Neural progenitor cell (in vitro differentiated cells): ENCODE measurements at regions not wholly inside any gene's neighbourhood (a gene's known extent, or its start where the extent isn't known, plus 50 kb on each side); places are given as distances from the start of the nearest gene placed in this dataset.

ENCODE experiments used
- DNase-seq: peaks from one replicate; pipeline ENCODE4 v3.0.0-alpha.2; 2016; ENCODE audit warnings: low spot score
- H2AFZ ChIP-seq: fragments of 200-600 bp; sonication (generic); replicated peaks from 2 replicates; pipeline ENCODE4 v1.6.1; 2016; ENCODE audit warnings: antibody characterized with exemption
- H3F3A ChIP-seq: fragments of 200-600 bp; sonication (generic); 2 replicates; pipeline ENCODE4 v1.6.1; 2016; ENCODE audit warnings: antibody characterized with exemption, low read depth
- H3K27ac ChIP-seq: fragments of 200-600 bp; sonication (generic); 2 replicates; pipeline ENCODE4 v1.5.1; 2016; ENCODE audit warnings: mild to moderate bottlenecking
- H3K27me3 ChIP-seq: fragments of 200-600 bp; sonication (generic); 2 replicates; pipeline ENCODE4 v1.6.1; 2016; ENCODE audit warnings: mild to moderate bottlenecking, moderate library complexity
- H3K36me3 ChIP-seq: fragments of 200-600 bp; sonication (generic); 2 replicates; pipeline ENCODE4 v1.5.1; 2016
- H3K4me1 ChIP-seq: fragments of 200-600 bp; sonication (generic); 2 replicates; pipeline ENCODE4 v1.6.1; 2016; ENCODE audit warnings: mixed run types
- H3K4me2 ChIP-seq: fragments of 200-600 bp; sonication (generic); 2 replicates; pipeline ENCODE4 v1.6.1; 2016
- H3K4me3 ChIP-seq: fragments of 200-600 bp; sonication (generic); 2 replicates; pipeline ENCODE4 v1.5.1; 2016
- H3K79me2 ChIP-seq: fragments of 200-600 bp; sonication (generic); 2 replicates; pipeline ENCODE4 v1.6.1; 2016; ENCODE audit warnings: low read depth
- H3K9ac ChIP-seq: fragments of 200-600 bp; sonication (generic); 2 replicates; pipeline ENCODE4 v1.6.1; 2016
- H3K9me3 ChIP-seq: fragments of 200-600 bp; sonication (generic); 2 replicates; pipeline ENCODE4 v1.5.1; 2016; ENCODE audit warnings: low read depth
- H4K20me1 ChIP-seq: fragments of 200-600 bp; sonication (generic); 2 replicates; pipeline ENCODE4 v1.6.1; 2016; ENCODE audit warnings: low read depth
- H3K27ac Mint-ChIP-seq: 3 replicates; pipeline ENCODE4 v1.8.0; 2021; ENCODE audit warnings: mixed read lengths
- H3K27me3 Mint-ChIP-seq: 2 replicates; pipeline ENCODE4 v1.8.0; 2022; ENCODE audit warnings: low read depth, mild to moderate bottlenecking, inconsistent platforms, moderate library complexity, mixed read lengths; ENCODE audit not compliant: insufficient read depth
- H3K36me3 Mint-ChIP-seq: 3 replicates; pipeline ENCODE4 v1.8.0; 2021; ENCODE audit warnings: mixed read lengths
- H3K4me1 Mint-ChIP-seq: 3 replicates; pipeline ENCODE4 v1.8.0; 2021; ENCODE audit warnings: mixed read lengths
- H3K4me3 Mint-ChIP-seq: 3 replicates; pipeline ENCODE4 v1.8.0; 2021; ENCODE audit warnings: mild to moderate bottlenecking, moderate library complexity, mixed read lengths
- H3K9me3 Mint-ChIP-seq: 3 replicates; pipeline ENCODE4 v1.8.0; 2020; ENCODE audit warnings: mixed read lengths
- CTCF ChIP-seq: fragments of 200-600 bp; sonication (generic); IDR thresholded peaks from 2 replicates; pipeline ENCODE4 v1.5.1; 2017; ENCODE audit warnings: antibody characterized with exemption, mild to moderate bottlenecking
- EZH2 ChIP-seq: fragments of 200-600 bp; sonication (generic); IDR thresholded peaks from 2 replicates; pipeline ENCODE4 v1.6.1; 2017; ENCODE audit warnings: antibody characterized with exemption, mild to moderate bottlenecking, moderate library complexity
- EZH2phosphoT487 ChIP-seq: fragments of 200-600 bp; sonication (generic); IDR thresholded peaks from 2 replicates; pipeline ENCODE4 v1.6.1; 2017; ENCODE audit warnings: antibody characterized with exemption

GRCh38 chr4:38366997-38367396 is 297.0 kb upstream of the KLF3 start:
- Histone ChIP-seq H3K27ac (no peak overlapping the region), H3K4me3 (no peak overlapping the region), H3K9ac (no peak overlapping the region), H3K36me3 (no peaks in the 10 kb centered on the region), H3K4me2 (no peak overlapping the region), H3K4me1 (no peaks in the 10 kb centered on the region), H3K9me3 (no peaks in the 10 kb centered on the region), H3K79me2 (no peaks in the 10 kb centered on the region), H3K27me3 (no peaks in the 10 kb centered on the region), H2AFZ (no peak overlapping the region), H3F3A (no peaks in the 10 kb centered on the region), H4K20me1 (no peaks in the 10 kb centered on the region)
- H3K36me3 Mint-ChIP-seq = no peaks in the 10 kb centered on the region
- DNase-seq = no peak
- H3K27ac Mint-ChIP-seq = no peak overlapping the region
- H3K27me3 Mint-ChIP-seq = no peaks in the 10 kb centered on the region
- H3K4me3 Mint-ChIP-seq = no peak overlapping the region
- TF ChIP-seq CTCF = no peak
- TF ChIP-seq EZH2phosphoT487 = no peak
- no peak for TF ChIP-seq EZH2
- peaks cover 28% of the 10 kb centered on the region for H3K4me1 Mint-ChIP-seq
- no peaks in the 10 kb centered on the region for H3K9me3 Mint-ChIP-seq

- H3K27ac Mint-ChIP-seq = peak overlapping the region; percentile 64
- DNase-seq = no peak
- no peak for TF ChIP-seq CTCF
- TF ChIP-seq EZH2phosphoT487 = no peak
- no peak for TF ChIP-seq EZH2
- no peak overlapping the region for H2AFZ ChIP-seq
- H3K9ac ChIP-seq = no peak overlapping the region
- H3K4me2 ChIP-seq = no peak overlapping the region
- H4K20me1 ChIP-seq = no peaks in the 10 kb centered on the region
- peaks cover 2% of the 10 kb centered on the region for H3K36me3 Mint-ChIP-seq
- no peaks in the 10 kb centered on the region for H3K27me3 ChIP-seq
- H3K9me3 ChIP-seq = no peaks in the 10 kb centered on the region
- H3K4me1 ChIP-seq = no peaks in the 10 kb centered on the region
- no peak overlapping the region for H3K4me3 ChIP-seq
- H3K27ac ChIP-seq = no peak overlapping the region
- H3F3A ChIP-seq = no peaks in the 10 kb centered on the region
- peaks cover 28% of the 10 kb centered on the region for H3K4me1 Mint-ChIP-seq
- H3K79me2 ChIP-seq = no peaks in the 10 kb centered on the region
- peaks cover 4% of the 10 kb centered on the region for H3K9me3 Mint-ChIP-seq
- H3K27me3 Mint-ChIP-seq = no peaks in the 10 kb centered on the region
- no peaks in the 10 kb centered on the region for H3K36me3 ChIP-seq
- no peak overlapping the region for H3K4me3 Mint-ChIP-seq
These were observed 296.3 kb upstream of the KLF3 start for GRCh38 chr4:38367642-38368174.

GRCh38 chr4:38368613-38369012 is 295.4 kb upstream of the KLF3 start:
- Histone ChIP-seq H3K4me3 (no peak overlapping the region), H3K36me3 (no peaks in the 10 kb centered on the region), H3K27me3 (no peaks in the 10 kb centered on the region), H3K4me2 (no peak overlapping the region), H3K9me3 (no peaks in the 10 kb centered on the region), H2AFZ (no peak overlapping the region), H3K4me1 (no peaks in the 10 kb centered on the region), H3K27ac (no peak overlapping the region), H4K20me1 (no peaks in the 10 kb centered on the region), H3F3A (no peaks in the 10 kb centered on the region), H3K79me2 (no peaks in the 10 kb centered on the region), H3K9ac (no peak overlapping the region)
- H3K27me3 Mint-ChIP-seq = no peaks in the 10 kb centered on the region
- peaks cover 2% of the 10 kb centered on the region for H3K36me3 Mint-ChIP-seq
- peaks cover 28% of the 10 kb centered on the region for H3K4me1 Mint-ChIP-seq
- H3K9me3 Mint-ChIP-seq = peaks cover 7% of the 10 kb centered on the region
- peak overlapping the region; percentile 29 for H3K27ac Mint-ChIP-seq
- H3K4me3 Mint-ChIP-seq = no peak overlapping the region
- no peak for DNase-seq
- no peak for TF ChIP-seq EZH2
- TF ChIP-seq CTCF = no peak
- TF ChIP-seq EZH2phosphoT487 = no peak
